Liver (tissue), 8 donors: ENCODE measurements at regions not wholly inside any gene's neighbourhood (a gene's known extent, or its start where the extent isn't known, plus 50 kb on each side); places are given as distances from the start of the nearest gene placed in this dataset.

Experiments used
- DNase-seq: peaks from one replicate; pipeline ENCODE4 v3.0.0-alpha.2; 2017; ENCODE audit warnings: low spot score
- H3K27ac ChIP-seq, 2 donors: one replicate each; pipeline ENCODE4 v1.7.0; 2013; ENCODE audit warnings: inconsistent platforms in 2 of 2, low read length in 2 of 2, control low read depth in 1 of 2, low read depth in 1 of 2, mild to moderate bottlenecking in 1 of 2
- H3K27me3 ChIP-seq, 4 donors: one replicate each; pipeline versions ENCODE4 v1.6.1 to v1.7.0; 2013; ENCODE audit warnings: low read length in 3 of 4, inconsistent platforms in 1 of 4, mild to moderate bottlenecking in 1 of 4, moderate library complexity in 1 of 4; ENCODE audit not compliant: control insufficient read depth in 4 of 4, insufficient read depth in 4 of 4
- H3K36me3 ChIP-seq, 4 donors: one replicate each; pipeline versions ENCODE4 v1.6.1 to v1.7.0; 2013; ENCODE audit warnings: low read length in 3 of 4, mild to moderate bottlenecking in 3 of 4, low read depth in 1 of 4, moderate library complexity in 1 of 4; ENCODE audit not compliant: control insufficient read depth in 4 of 4, insufficient read depth in 3 of 4
- H3K4me1 ChIP-seq, 4 donors: one replicate each; pipeline versions ENCODE4 v1.6.1 to v1.7.0; 2013; ENCODE audit warnings: low read length in 3 of 4, mild to moderate bottlenecking in 3 of 4, moderate library complexity in 1 of 4; ENCODE audit not compliant: control insufficient read depth in 4 of 4, insufficient read depth in 4 of 4
- H3K4me3 ChIP-seq, 3 donors: one replicate each; pipeline versions ENCODE4 v1.6.1 to v1.7.0; 2013; ENCODE audit warnings: low read length in 3 of 3, control low read depth in 1 of 3, low read depth in 1 of 3, mild to moderate bottlenecking in 1 of 3
- H3K9ac ChIP-seq, 2 donors: one replicate each; pipeline ENCODE4 v1.7.0; 2013; ENCODE audit warnings: low read length in 2 of 2, mild to moderate bottlenecking in 2 of 2, moderate library complexity in 2 of 2, control low read depth in 1 of 2, low read depth in 1 of 2
- H3K9me3 ChIP-seq, 4 donors: one replicate each; pipeline versions ENCODE4 v1.6.1 to v1.7.0; 2013; ENCODE audit warnings: low read length in 3 of 4; ENCODE audit not compliant: control insufficient read depth in 4 of 4
- ATF3 ChIP-seq: IDR thresholded peaks from 2 replicates; pipeline ENCODE4 v1.6.1; 2016; ENCODE audit warnings: antibody characterized with exemption
- CTCF ChIP-seq: fragments of 150-350 bp; IDR thresholded peaks from 2 replicates; pipeline ENCODE4 v1.5.1; 2017; ENCODE audit warnings: improper control_type of control experiment, low read depth, low read length; ENCODE audit not compliant: missing input control
- EGR1 ChIP-seq, 2 donors: IDR thresholded peaks; 2 replicates each; pipeline ENCODE4 v1.6.1; 2016 to 2018; ENCODE audit warnings: antibody characterized with exemption in 2 of 2, low read depth in 2 of 2
- FOXA1 ChIP-seq: IDR thresholded peaks from 2 replicates; pipeline ENCODE4 v1.6.1; 2016; ENCODE audit warnings: antibody characterized with exemption
- FOXA2 ChIP-seq: IDR thresholded peaks from 2 replicates; pipeline ENCODE4 v1.6.1; 2016; ENCODE audit warnings: antibody characterized with exemption
- GABPA ChIP-seq, 2 donors: IDR thresholded peaks in 1 of 2; conservative IDR thresholded peaks in 1 of 2; 2 replicates each; pipeline ENCODE4 v1.6.1; 2016; ENCODE audit warnings: antibody characterized with exemption in 2 of 2, mild to moderate bottlenecking in 1 of 2, moderate library complexity in 1 of 2
- HNF4A ChIP-seq, 2 donors: conservative IDR thresholded peaks; 2 replicates each; pipeline ENCODE4 v1.6.1; 2016; ENCODE audit warnings: antibody characterized with exemption in 2 of 2, mild to moderate bottlenecking in 2 of 2
- HNF4G ChIP-seq: IDR thresholded peaks from 2 replicates; pipeline ENCODE4 v1.6.1; 2016; ENCODE audit warnings: antibody characterized with exemption
- JUND ChIP-seq, 2 donors: IDR thresholded peaks; 2 replicates each; pipeline ENCODE4 v1.6.1; 2016; ENCODE audit warnings: antibody characterized with exemption in 2 of 2
- NR2F2 ChIP-seq: IDR thresholded peaks from 2 replicates; pipeline ENCODE4 v1.6.1; 2016; ENCODE audit warnings: antibody characterized with exemption
- RAD21 ChIP-seq, 2 donors: IDR thresholded peaks; 2 replicates each; pipeline ENCODE4 v1.6.1; 2016; ENCODE audit warnings: antibody characterized with exemption in 2 of 2, mild to moderate bottlenecking in 2 of 2
- REST ChIP-seq: IDR thresholded peaks from 2 replicates; pipeline ENCODE4 v1.6.1; 2016; ENCODE audit warnings: antibody characterized with exemption, mild to moderate bottlenecking
- RXRA ChIP-seq, 2 donors: IDR thresholded peaks; 2 replicates each; pipeline ENCODE4 v1.6.1; 2017 to 2018; ENCODE audit warnings: antibody characterized with exemption in 2 of 2, mild to moderate bottlenecking in 1 of 2
- SP1 ChIP-seq: IDR thresholded peaks from 2 replicates; pipeline ENCODE4 v1.6.1; 2018; ENCODE audit warnings: antibody characterized with exemption, mild to moderate bottlenecking
- TAF1 ChIP-seq: conservative IDR thresholded peaks from 2 replicates; pipeline ENCODE4 v1.6.1; 2016; ENCODE audit warnings: antibody characterized with exemption, mild to moderate bottlenecking
- YY1 ChIP-seq: IDR thresholded peaks from 2 replicates; pipeline ENCODE4 v1.6.1; 2016; ENCODE audit warnings: antibody characterized with exemption, mild to moderate bottlenecking
- WGBS: extraction: QIAGEN DNeasy Blood & Tissue Kit; methylation state at CpG from one replicate; pipeline ENCODE4 v1.1.7; 2013; 5-methylcytosine and 5-hydroxymethylcytosine counted together
- TF ChIP-seq, protein P1 (sequence below): IDR thresholded peaks from 2 replicates; pipeline ENCODE4 v1.6.1; 2016; ENCODE audit warnings: antibody characterized with exemption
- TF ChIP-seq, protein P2 (sequence below): IDR thresholded peaks from 2 replicates; pipeline ENCODE4 v1.6.1; 2016; ENCODE audit warnings: antibody characterized with exemption
- donor health status: healthy.
- donor health status: healthy.
- donor health status: healthy.
- donor health status: healthy.
- donor health status: healthy.

- Histone ChIP-seq H3K36me3 (no peaks in the 10 kb centered on the region), H3K27me3 (no peaks in the 10 kb centered on the region), H3K27ac (no peak overlapping the region), H3K9me3 (no peaks in the 10 kb centered on the region), H3K4me3 (no peak overlapping the region), H3K9ac (no peak overlapping the region), H3K4me1 (no peaks in the 10 kb centered on the region)
- no peak for DNase-seq
- WGBS: 62% methylated on average over 1 of the region's 1 CpG
- no peak for TF ChIP-seq ATF3
- TF ChIP-seq REST: no peak
- no peak for TF ChIP-seq FOXA2
- TF ChIP-seq, protein P1, sequence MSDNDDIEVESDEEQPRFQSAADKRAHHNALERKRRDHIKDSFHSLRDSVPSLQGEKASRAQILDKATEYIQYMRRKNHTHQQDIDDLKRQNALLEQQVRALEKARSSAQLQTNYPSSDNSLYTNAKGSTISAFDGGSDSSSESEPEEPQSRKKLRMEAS: no peak
- TF ChIP-seq EGR1 (IDR thresholded peaks at IDR 0.05; ENCODE audit: low read depth in 2 of 2): no peak
- TF ChIP-seq RAD21 (IDR thresholded peaks at IDR 0.05): no peak
- TF ChIP-seq TAF1: no peak
- no peak for TF ChIP-seq YY1
- no peak for TF ChIP-seq HNF4G
- TF ChIP-seq, protein P2, sequence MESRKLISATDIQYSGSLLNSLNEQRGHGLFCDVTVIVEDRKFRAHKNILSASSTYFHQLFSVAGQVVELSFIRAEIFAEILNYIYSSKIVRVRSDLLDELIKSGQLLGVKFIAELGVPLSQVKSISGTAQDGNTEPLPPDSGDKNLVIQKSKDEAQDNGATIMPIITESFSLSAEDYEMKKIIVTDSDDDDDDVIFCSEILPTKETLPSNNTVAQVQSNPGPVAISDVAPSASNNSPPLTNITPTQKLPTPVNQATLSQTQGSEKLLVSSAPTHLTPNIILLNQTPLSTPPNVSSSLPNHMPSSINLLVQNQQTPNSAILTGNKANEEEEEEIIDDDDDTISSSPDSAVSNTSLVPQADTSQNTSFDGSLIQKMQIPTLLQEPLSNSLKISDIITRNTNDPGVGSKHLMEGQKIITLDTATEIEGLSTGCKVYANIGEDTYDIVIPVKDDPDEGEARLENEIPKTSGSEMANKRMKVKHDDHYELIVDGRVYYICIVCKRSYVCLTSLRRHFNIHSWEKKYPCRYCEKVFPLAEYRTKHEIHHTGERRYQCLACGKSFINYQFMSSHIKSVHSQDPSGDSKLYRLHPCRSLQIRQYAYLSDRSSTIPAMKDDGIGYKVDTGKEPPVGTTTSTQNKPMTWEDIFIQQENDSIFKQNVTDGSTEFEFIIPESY: no peak
- no peak for TF ChIP-seq CTCF
- no peak for TF ChIP-seq NR2F2
- TF ChIP-seq HNF4A (conservative IDR thresholded peaks at IDR 0.05): no peak
- no peak for TF ChIP-seq RXRA (IDR thresholded peaks at IDR 0.05)
- TF ChIP-seq FOXA1: no peak
Measured at GRCh38 chr7:24392774-24393173, 108.8 kb downstream of the NPY start.

GRCh38 chr7:24395512-24395911, 111.5 kb downstream of the NPY start:
- no peak overlapping the region for H3K27ac ChIP-seq
- H3K4me1 ChIP-seq: no peaks in the 10 kb centered on the region
- no peak for TF ChIP-seq HNF4G
- TF ChIP-seq JUND (IDR thresholded peaks at IDR 0.05): no peak
- no peak for TF ChIP-seq GABPA (IDR thresholded peaks at IDR 0.05 in 1 of 2, conservative IDR thresholded peaks at IDR 0.05 in 1 of 2)
- TF ChIP-seq SP1: no peak
- TF ChIP-seq, protein P2: no peak
- no peak for TF ChIP-seq HNF4A (conservative IDR thresholded peaks at IDR 0.05)
- TF ChIP-seq FOXA1: no peak
- TF ChIP-seq RXRA (IDR thresholded peaks at IDR 0.05): no peak
- TF ChIP-seq YY1: no peak
- TF ChIP-seq REST: no peak
- no peak for TF ChIP-seq RAD21 (IDR thresholded peaks at IDR 0.05)
- no peak for TF ChIP-seq EGR1 (IDR thresholded peaks at IDR 0.05; ENCODE audit: low read depth in 2 of 2)
- TF ChIP-seq, protein P1: no peak
- H3K4me3 ChIP-seq: no peak overlapping the region
- H3K9ac ChIP-seq: no peak overlapping the region
- DNase-seq: no peak
- no peaks in the 10 kb centered on the region for H3K9me3 ChIP-seq
- H3K36me3 ChIP-seq: no peaks in the 10 kb centered on the region
- 89% methylated on average over 3 of the region's 3 CpGs for WGBS
- no peaks in the 10 kb centered on the region for H3K27me3 ChIP-seq
